ENCODE measurements at regions not wholly inside any gene's neighbourhood (a gene's known extent, or its start where the extent isn't known, plus 50 kb on each side); places are given as distances from the start of the nearest gene placed in this dataset.
"Not testable (repeated sequence)": the region's sequence is repeated elsewhere in the genome, so short reads cannot be mapped to it uniquely, and the experiment has no call there.

DNA sequence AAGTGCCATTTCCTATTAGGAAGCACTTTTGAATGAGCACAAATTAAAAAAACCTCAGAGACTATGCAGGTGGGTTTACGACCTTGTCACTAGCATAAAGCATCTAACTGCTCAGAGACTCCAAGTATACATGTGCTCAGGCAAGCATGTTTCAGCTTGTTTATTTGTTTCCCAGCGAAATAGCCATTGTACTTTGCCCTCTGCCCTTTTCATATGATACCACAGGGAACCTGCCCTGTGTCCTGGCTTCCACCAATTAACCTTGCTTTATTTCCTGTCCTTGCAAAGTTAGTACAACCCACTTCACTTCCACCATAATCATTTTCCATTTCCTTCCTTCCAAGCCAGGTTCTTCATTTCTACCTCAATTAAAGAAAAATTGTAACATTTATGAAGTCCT, 194.9 kb downstream of the DUSP6 start:
- H3K4me1 ChIP-seq (ENCODE audit: control insufficient read depth, insufficient read depth, low read length, poor library complexity, severe bottlenecking), result peaks cover 27% of the 10 kb centered on the region
- WGBS, 2 experiments (ENCODE audit: insufficient coverage in 2 of 2), result 89 to 92% methylated on average over 2 of the region's 2 CpGs

GRCh38 chr12:89156862-89157262, 195.4 kb downstream of the DUSP6 start:
- H3K4me1 ChIP-seq (ENCODE audit: control insufficient read depth, insufficient read depth, low read length, poor library complexity, severe bottlenecking), result peaks cover 24% of the 10 kb centered on the region
- 83 to 100% methylated on average over 1 of the region's 1 CpG for WGBS, 2 experiments (ENCODE audit: insufficient coverage in 2 of 2)

More for the DNA sequence above, 194.9 kb downstream of the DUSP6 start:
- Histone ChIP-seq H3K9me3 (ENCODE audit: control insufficient read depth, low read length) (no peaks in the 10 kb centered on the region), H3K36me3 (ENCODE audit: control insufficient read depth, insufficient read depth, low read length) (no peaks in the 10 kb centered on the region), H3K4me3 (ENCODE audit: extremely low read depth, insufficient read depth, low read length, poor library complexity, severe bottlenecking) (no peak overlapping the region), H3K27ac (ENCODE audit: low read depth, low read length, severe bottlenecking) (no peak overlapping the region)

DNA sequence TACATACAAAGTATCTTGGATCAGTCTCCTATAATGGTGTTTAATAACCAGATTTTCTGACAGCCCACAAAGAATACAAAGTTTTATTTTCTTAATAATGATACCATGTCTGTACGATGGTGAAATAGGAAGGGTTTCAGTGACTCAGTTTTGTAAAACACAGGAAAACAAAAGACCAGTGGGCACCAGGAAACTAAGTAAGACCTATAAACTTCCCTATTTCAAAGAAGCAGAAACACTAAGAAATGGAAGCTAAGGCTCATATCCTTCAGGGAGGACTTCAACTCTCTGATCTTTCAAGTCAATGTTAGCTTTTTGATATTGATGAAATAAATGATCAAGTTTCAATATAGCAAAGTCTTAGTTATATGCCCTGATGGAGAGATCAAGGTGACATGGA, 196.0 kb downstream of the DUSP6 start:
- H3K4me1 ChIP-seq (ENCODE audit: control insufficient read depth, insufficient read depth, low read length, poor library complexity, severe bottlenecking), result peaks cover 24% of the 10 kb centered on the region
- H3K9me3 ChIP-seq (ENCODE audit: control insufficient read depth, low read length), result no peaks in the 10 kb centered on the region
- no peaks in the 10 kb centered on the region for H3K36me3 ChIP-seq (ENCODE audit: control insufficient read depth, insufficient read depth, low read length)
- no peak overlapping the region for H3K4me3 ChIP-seq (ENCODE audit: extremely low read depth, insufficient read depth, low read length, poor library complexity, severe bottlenecking)
- no CpG with 5 or more reads among the region's 1 CpG for WGBS, 2 experiments (ENCODE audit: insufficient coverage in 2 of 2)
- no peak overlapping the region for H3K27ac ChIP-seq (ENCODE audit: low read depth, low read length, severe bottlenecking)

More at GRCh38 chr12:89156862-89157262, 195.4 kb downstream of the DUSP6 start:
- H3K9me3 ChIP-seq (ENCODE audit: control insufficient read depth, low read length), result no peaks in the 10 kb centered on the region
- no peak overlapping the region for H3K4me3 ChIP-seq (ENCODE audit: extremely low read depth, insufficient read depth, low read length, poor library complexity, severe bottlenecking)
- H3K36me3 ChIP-seq (ENCODE audit: control insufficient read depth, insufficient read depth, low read length), result no peaks in the 10 kb centered on the region
- no peak overlapping the region for H3K27ac ChIP-seq (ENCODE audit: low read depth, low read length, severe bottlenecking)

DNA sequence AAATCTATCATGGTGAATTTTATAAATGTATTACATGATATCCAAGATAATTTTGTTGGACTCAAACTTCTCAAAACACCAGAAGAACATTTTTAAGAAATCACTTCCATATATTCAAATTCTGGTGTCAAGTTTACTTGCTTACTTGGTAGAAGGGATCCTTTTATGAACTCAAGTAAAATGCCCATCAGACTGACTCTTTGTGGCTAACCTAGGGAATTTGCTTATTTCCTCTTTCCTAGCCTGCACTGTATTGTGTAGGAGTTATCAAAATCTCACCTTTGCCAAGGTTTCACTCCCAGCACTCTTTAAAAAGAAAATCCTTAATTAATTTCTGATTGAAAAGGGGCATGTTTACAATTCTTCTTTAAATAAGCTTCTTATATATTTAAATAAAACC, 196.5 kb downstream of the DUSP6 start:
- no peaks in the 10 kb centered on the region for H3K36me3 ChIP-seq (ENCODE audit: control insufficient read depth, insufficient read depth, low read length)
- H3K4me1 ChIP-seq (ENCODE audit: control insufficient read depth, insufficient read depth, low read length, poor library complexity, severe bottlenecking), result peaks cover 24% of the 10 kb centered on the region
- H3K9me3 ChIP-seq (ENCODE audit: control insufficient read depth, low read length), result peaks cover 2% of the 10 kb centered on the region
- no peak overlapping the region for H3K4me3 ChIP-seq (ENCODE audit: extremely low read depth, insufficient read depth, low read length, poor library complexity, severe bottlenecking)
- H3K27ac ChIP-seq (ENCODE audit: low read depth, low read length, severe bottlenecking), result no peak overlapping the region

GRCh38 chr12:89154743-89155499, 197.4 kb downstream of the DUSP6 start:
- 89% methylated on average over 1 of the region's 4 CpGs; no CpG with 5 or more reads in 1 of the 2 experiments for WGBS, 2 experiments (ENCODE audit: insufficient coverage in 2 of 2)
- Histone ChIP-seq H3K36me3 (ENCODE audit: control insufficient read depth, insufficient read depth, low read length) (no peaks in the 10 kb centered on the region), H3K4me3 (ENCODE audit: extremely low read depth, insufficient read depth, low read length, poor library complexity, severe bottlenecking) (no peak overlapping the region), H3K4me1 (ENCODE audit: control insufficient read depth, insufficient read depth, low read length, poor library complexity, severe bottlenecking) (peaks cover 16% of the 10 kb centered on the region), H3K9me3 (ENCODE audit: control insufficient read depth, low read length) (peaks cover 11% of the 10 kb centered on the region), H3K27ac (ENCODE audit: low read depth, low read length, severe bottlenecking) (no peak overlapping the region)

DNA sequence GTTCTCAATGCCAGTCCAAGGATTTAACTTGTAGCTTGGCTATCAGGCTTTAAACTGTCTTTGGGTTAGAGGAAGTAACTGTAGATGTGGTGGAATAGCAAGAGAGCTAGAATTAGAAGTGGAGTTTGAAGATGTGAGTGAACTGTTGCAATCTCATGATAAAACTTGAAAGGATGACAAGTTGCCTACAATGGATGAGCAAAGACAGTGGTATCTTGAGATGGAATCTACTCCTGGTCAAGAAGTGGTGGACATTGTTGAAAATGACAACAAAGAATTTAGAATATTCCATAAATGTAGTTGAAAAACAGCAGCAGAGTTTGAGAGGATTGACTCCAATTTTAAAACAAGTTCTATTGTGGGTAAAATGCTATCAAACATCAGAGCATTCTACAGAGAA, 199.0 kb downstream of the DUSP6 start:
- peaks cover 11% of the 10 kb centered on the region for H3K9me3 ChIP-seq (ENCODE audit: control insufficient read depth, low read length)

DNA sequence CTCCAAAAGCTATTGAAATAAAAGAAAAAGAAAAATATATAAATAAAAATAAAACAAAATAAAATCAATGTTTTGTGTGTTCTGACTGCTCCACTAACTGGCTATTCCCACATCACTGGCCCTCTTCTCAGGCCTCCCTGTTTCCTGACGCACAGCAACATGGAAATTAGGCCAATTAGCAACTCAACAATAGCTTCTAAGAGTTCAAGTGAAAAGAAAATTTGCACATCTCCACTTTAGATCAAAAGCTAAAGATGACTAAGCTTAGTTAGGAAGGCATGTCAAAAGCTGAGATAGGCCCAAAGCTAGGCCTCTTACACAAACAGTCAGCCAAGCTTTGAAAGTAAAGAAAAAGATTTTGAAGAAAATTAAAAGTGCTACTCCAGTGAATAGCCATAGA, 200.8 kb downstream of the DUSP6 start:
- no peak overlapping the region for H3K27ac ChIP-seq (ENCODE audit: low read depth, low read length, severe bottlenecking)
- H3K36me3 ChIP-seq (ENCODE audit: control insufficient read depth, insufficient read depth, low read length), result no peaks in the 10 kb centered on the region
- WGBS, 2 experiments (ENCODE audit: insufficient coverage in 2 of 2), result 80% methylated on average over 1 of the region's 1 CpG; no CpG with 5 or more reads in 1 of the 2 experiments
- no peak overlapping the region for H3K4me3 ChIP-seq (ENCODE audit: extremely low read depth, insufficient read depth, low read length, poor library complexity, severe bottlenecking)
- H3K4me1 ChIP-seq (ENCODE audit: control insufficient read depth, insufficient read depth, low read length, poor library complexity, severe bottlenecking), result peaks cover 5% of the 10 kb centered on the region
- peaks cover 11% of the 10 kb centered on the region for H3K9me3 ChIP-seq (ENCODE audit: control insufficient read depth, low read length)

More for the DNA sequence above, 199.0 kb downstream of the DUSP6 start:
- Histone ChIP-seq H3K4me3 (ENCODE audit: extremely low read depth, insufficient read depth, low read length, poor library complexity, severe bottlenecking) (no peak overlapping the region), H3K27ac (ENCODE audit: low read depth, low read length, severe bottlenecking) (no peak overlapping the region), H3K36me3 (ENCODE audit: control insufficient read depth, insufficient read depth, low read length) (no peaks in the 10 kb centered on the region), H3K4me1 (ENCODE audit: control insufficient read depth, insufficient read depth, low read length, poor library complexity, severe bottlenecking) (peaks cover 14% of the 10 kb centered on the region)

GRCh38 chr12:89150789-89151188, 201.5 kb downstream of the DUSP6 start:
- not testable (repeated sequence) for H3K36me3 ChIP-seq (ENCODE audit: control insufficient read depth, insufficient read depth, low read length); H3K4me3 ChIP-seq (ENCODE audit: extremely low read depth, insufficient read depth, low read length, poor library complexity, severe bottlenecking); H3K27ac ChIP-seq (ENCODE audit: low read depth, low read length, severe bottlenecking); H3K4me1 ChIP-seq (ENCODE audit: control insufficient read depth, insufficient read depth, low read length, poor library complexity, severe bottlenecking)
- peaks cover 11% of the 10 kb centered on the region for H3K9me3 ChIP-seq (ENCODE audit: control insufficient read depth, low read length)
- WGBS, 2 experiments (ENCODE audit: insufficient coverage in 2 of 2), result 91 to 100% methylated on average over 1 to 2 of the region's 3 CpGs

- no peaks in the 10 kb centered on the region for H3K36me3 ChIP-seq (ENCODE audit: control insufficient read depth, insufficient read depth, low read length)
- H3K9me3 ChIP-seq (ENCODE audit: control insufficient read depth, low read length), result no peaks in the 10 kb centered on the region
- H3K4me1 ChIP-seq (ENCODE audit: control insufficient read depth, insufficient read depth, low read length, poor library complexity, severe bottlenecking), result peaks cover 6% of the 10 kb centered on the region
- H3K27ac ChIP-seq (ENCODE audit: low read depth, low read length, severe bottlenecking), result no peak overlapping the region
- WGBS, 2 experiments (ENCODE audit: insufficient coverage in 2 of 2), result 98 to 100% methylated on average over 4 to 5 of the region's 6 CpGs
- H3K4me3 ChIP-seq (ENCODE audit: extremely low read depth, insufficient read depth, low read length, poor library complexity, severe bottlenecking), result no peak overlapping the region
Observed at GRCh38 chr12:89140602-89141238, 211.6 kb downstream of the DUSP6 start.

- Histone ChIP-seq H3K4me3 (ENCODE audit: extremely low read depth, insufficient read depth, low read length, poor library complexity, severe bottlenecking) (no peak overlapping the region), H3K9me3 (ENCODE audit: control insufficient read depth, low read length) (no peaks in the 10 kb centered on the region), H3K4me1 (ENCODE audit: control insufficient read depth, insufficient read depth, low read length, poor library complexity, severe bottlenecking) (peaks cover 7% of the 10 kb centered on the region), H3K27ac (ENCODE audit: low read depth, low read length, severe bottlenecking) (no peak overlapping the region), H3K36me3 (ENCODE audit: control insufficient read depth, insufficient read depth, low read length) (no peaks in the 10 kb centered on the region)
- WGBS, 2 experiments (ENCODE audit: insufficient coverage in 2 of 2), result no CpG with 5 or more reads among the region's 1 CpG
Observed at GRCh38 chr12:89140141-89140540, 212.2 kb downstream of the DUSP6 start.

DNA sequence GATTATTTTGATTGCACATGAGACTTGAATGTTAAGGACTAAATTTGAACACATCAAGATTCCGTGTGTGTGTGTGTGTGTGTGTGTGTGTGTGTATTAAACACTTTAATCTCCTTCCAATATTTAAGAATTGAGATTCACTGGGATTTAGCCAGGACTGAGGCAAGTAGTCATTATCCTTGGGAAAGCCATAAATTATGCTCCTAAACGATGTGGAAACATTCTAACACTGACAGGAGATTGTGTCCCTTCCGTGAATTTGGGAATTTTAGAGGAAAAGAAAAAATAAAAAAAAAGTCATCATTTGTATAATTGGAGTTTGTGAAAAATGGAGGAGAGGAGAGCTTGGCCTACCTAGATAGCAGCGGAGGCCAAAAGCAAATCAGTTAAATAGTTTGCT, 212.9 kb downstream of the DUSP6 start:
- WGBS, 2 experiments (ENCODE audit: insufficient coverage in 2 of 2), result 72% methylated on average over 2 of the region's 4 CpGs; no CpG with 5 or more reads in 1 of the 2 experiments
- no peak overlapping the region for H3K4me3 ChIP-seq (ENCODE audit: extremely low read depth, insufficient read depth, low read length, poor library complexity, severe bottlenecking)

More for the DNA sequence above, 212.9 kb downstream of the DUSP6 start:
- H3K4me1 ChIP-seq (ENCODE audit: control insufficient read depth, insufficient read depth, low read length, poor library complexity, severe bottlenecking), result peaks cover 7% of the 10 kb centered on the region
- no peak overlapping the region for H3K27ac ChIP-seq (ENCODE audit: low read depth, low read length, severe bottlenecking)
- H3K9me3 ChIP-seq (ENCODE audit: control insufficient read depth, low read length), result no peaks in the 10 kb centered on the region
- H3K36me3 ChIP-seq (ENCODE audit: control insufficient read depth, insufficient read depth, low read length), result no peaks in the 10 kb centered on the region

All from mesodermal cell (in vitro differentiated cells).